ENCODE measurements at regions not wholly inside any gene's neighbourhood (a gene's known extent, or its start where the extent isn't known, plus 50 kb on each side); places are given as distances from the start of the nearest gene placed in this dataset.

DNA sequence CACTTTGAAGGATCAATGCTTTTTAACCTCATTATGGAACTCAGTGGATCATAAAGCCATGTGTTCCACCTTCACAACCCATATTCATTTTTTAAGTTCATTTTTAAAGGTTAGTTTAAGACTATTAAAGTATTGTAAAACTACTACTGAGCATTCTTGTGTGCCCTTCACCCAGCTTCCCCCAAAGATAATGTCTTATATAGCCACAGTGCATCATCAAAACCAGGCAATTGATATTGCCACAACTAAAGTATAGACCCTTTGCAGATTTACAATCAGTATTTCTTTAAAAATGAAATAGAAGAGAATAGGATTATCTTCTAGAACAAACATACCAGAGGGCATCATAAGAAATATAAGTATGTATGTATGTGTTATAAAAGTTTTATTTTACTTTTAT lies 597.1 kb downstream of the CCSER2 start:
- Mint-ChIP-seq H3K9me3 (peaks cover 2 to 3% of the 10 kb centered on the region in 2 experiments; a peak in 2 of 5 replicates), H3K4me3 (no peak overlapping the region), H3K27ac (no peak overlapping the region)

More for the DNA sequence above, 597.1 kb downstream of the CCSER2 start:
- no peaks in the 10 kb centered on the region for H3K79me1 ChIP-seq (ENCODE audit: insufficient read depth, low read depth, low read length, poor library complexity, severe bottlenecking)
- H4K20me1 ChIP-seq (ENCODE audit: control insufficient read depth, insufficient read depth, insufficient read length), result no peaks in the 10 kb centered on the region
- TF ChIP-seq, protein P1, sequence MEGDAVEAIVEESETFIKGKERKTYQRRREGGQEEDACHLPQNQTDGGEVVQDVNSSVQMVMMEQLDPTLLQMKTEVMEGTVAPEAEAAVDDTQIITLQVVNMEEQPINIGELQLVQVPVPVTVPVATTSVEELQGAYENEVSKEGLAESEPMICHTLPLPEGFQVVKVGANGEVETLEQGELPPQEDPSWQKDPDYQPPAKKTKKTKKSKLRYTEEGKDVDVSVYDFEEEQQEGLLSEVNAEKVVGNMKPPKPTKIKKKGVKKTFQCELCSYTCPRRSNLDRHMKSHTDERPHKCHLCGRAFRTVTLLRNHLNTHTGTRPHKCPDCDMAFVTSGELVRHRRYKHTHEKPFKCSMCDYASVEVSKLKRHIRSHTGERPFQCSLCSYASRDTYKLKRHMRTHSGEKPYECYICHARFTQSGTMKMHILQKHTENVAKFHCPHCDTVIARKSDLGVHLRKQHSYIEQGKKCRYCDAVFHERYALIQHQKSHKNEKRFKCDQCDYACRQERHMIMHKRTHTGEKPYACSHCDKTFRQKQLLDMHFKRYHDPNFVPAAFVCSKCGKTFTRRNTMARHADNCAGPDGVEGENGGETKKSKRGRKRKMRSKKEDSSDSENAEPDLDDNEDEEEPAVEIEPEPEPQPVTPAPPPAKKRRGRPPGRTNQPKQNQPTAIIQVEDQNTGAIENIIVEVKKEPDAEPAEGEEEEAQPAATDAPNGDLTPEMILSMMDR (conservative IDR thresholded peaks at IDR 0.05), result no peak
- H2BK12ac ChIP-seq (ENCODE audit: insufficient read length, low read depth, low read length), result no peak overlapping the region
- no peak for DNase-seq
- H2AFZ ChIP-seq (ENCODE audit: low read length), result no peak overlapping the region
- H3K4me1 Mint-ChIP-seq, result no peaks in the 10 kb centered on the region
- H4K91ac ChIP-seq (ENCODE audit: insufficient read length, low read depth, low read length), result no peak overlapping the region
- no peak overlapping the region for H2BK5ac ChIP-seq (ENCODE audit: insufficient read length, low read length)
- H3K79me2 ChIP-seq (ENCODE audit: insufficient read depth, low read length), result no peaks in the 10 kb centered on the region
- no peak overlapping the region for H4K5ac ChIP-seq (ENCODE audit: insufficient read length, low read depth, low read length)
- H2AK5ac ChIP-seq (ENCODE audit: insufficient read length, low read length), result no peak overlapping the region
- H4K8ac ChIP-seq (replicated peaks; ENCODE audit: insufficient read length, low read depth, low read length), result no peak overlapping the region
- H3K4me1 ChIP-seq (ENCODE audit: insufficient read depth, low read length), result no peaks in the 10 kb centered on the region
- no peak overlapping the region for H3T11ph ChIP-seq (ENCODE audit: low read length)
- no peak overlapping the region for H2BK20ac ChIP-seq (ENCODE audit: low read depth, low read length, poor library complexity, severe bottlenecking)
- no peak overlapping the region for H3K18ac ChIP-seq (ENCODE audit: insufficient read length, low read depth, low read length)
- H3K14ac ChIP-seq (ENCODE audit: insufficient read depth, low read length), result no peak overlapping the region
- H3K36me3 Mint-ChIP-seq (ENCODE audit: insufficient read depth in 1 of 3, low read depth in 3 of 3), result no peaks in the 10 kb centered on the region
- no peaks in the 10 kb centered on the region for H3K23me2 ChIP-seq (ENCODE audit: insufficient read length, low read depth, low read length, poor library complexity, severe bottlenecking)
- no peak overlapping the region for H3K56ac ChIP-seq (ENCODE audit: insufficient read length, low read depth, low read length)
- H3K27ac ChIP-seq (ENCODE audit: insufficient read length, low read depth, low read length), result no peak overlapping the region
- peaks cover 2% of the 10 kb centered on the region; the same call in 1 of the 2 replicates for H3K27me3 Mint-ChIP-seq (ENCODE audit: low read depth)
- H3K23ac ChIP-seq (ENCODE audit: insufficient read length, low read depth, low read length), result no peak overlapping the region
- H3K4me2 ChIP-seq (ENCODE audit: insufficient read depth, insufficient read length, low read length), result no peak overlapping the region
- no peak overlapping the region for H3K9ac ChIP-seq (ENCODE audit: extremely low read depth, insufficient read length, low read length)
- H2BK15ac ChIP-seq (ENCODE audit: low read depth, low read length), result no peak overlapping the region
- no peak overlapping the region for H2BK120ac ChIP-seq (ENCODE audit: low read depth, low read length, poor library complexity, severe bottlenecking)
- H3K9me3 ChIP-seq (ENCODE audit: control insufficient read depth, low read depth, low read length), result no peaks in the 10 kb centered on the region
- no peaks in the 10 kb centered on the region for H3K27me3 ChIP-seq (ENCODE audit: insufficient read depth, low read length)
- H3K4ac ChIP-seq (ENCODE audit: low read depth, low read length), result no peak overlapping the region

All from H9 (cell line).